ENCODE measurements at regions not wholly inside any gene's neighbourhood (a gene's known extent, or its start where the extent isn't known, plus 50 kb on each side); places are given as distances from the start of the nearest gene placed in this dataset.
A peak's percentile ranks its signal among the peaks of the same experiment; 100 is the strongest.

- no peak overlapping the region for H3K27ac ChIP-seq (ENCODE audit: low read depth, low read length)
These were observed 333.2 kb downstream of the SAMD5 start for GRCh38 chr6:147841547-147842148.

More at GRCh38 chr6:147841547-147842148, 333.2 kb downstream of the SAMD5 start:
- 0 out of 2 replicates have a peak overlapping the region, but pooled peaks have one; percentile 62 for H2AFZ ChIP-seq (ENCODE audit: low read length)
- POLR2A ChIA-PET (ENCODE audit: partially characterized antibody): no interaction called here
- no peak overlapping the region for H2BK120ac ChIP-seq (replicated peaks; ENCODE audit: low read depth, low read length)
- H3K9me3 ChIP-seq (ENCODE audit: insufficient read depth in 2 of 2, low read depth in 1 of 2, low read length in 1 of 2): no peaks in the 10 kb centered on the region
- no peak overlapping the region for H4K8ac ChIP-seq (ENCODE audit: extremely low read depth, insufficient read depth, low read length)
- H2BK5ac ChIP-seq (ENCODE audit: low read depth, low read length): no peak overlapping the region
- no peak overlapping the region for H3K4me3 ChIP-seq (ENCODE audit: extremely low read depth in 1 of 4, insufficient read depth in 2 of 4, low read depth in 3 of 4, low read length in 4 of 4)
- no peaks in the 10 kb centered on the region for H3K36me3 ChIP-seq (ENCODE audit: control insufficient read depth in 2 of 4, insufficient read depth in 4 of 4, low read length in 3 of 4)
- H3K18ac ChIP-seq (ENCODE audit: extremely low read depth, low read length): no peak overlapping the region
- H3K23ac ChIP-seq (ENCODE audit: insufficient read length): no peak overlapping the region
- FAIRE-seq (no peak), DNase-seq (ENCODE audit: low read depth in 1 of 2, low spot score in 2 of 2) (no peak)
- CTCF ChIA-PET (ENCODE audit: partially characterized antibody): interaction anchor here (1.2 kb wide), 1 partner anchor 129 kb away, joined by 3 read pairs; no protein-coding TSS in a partner anchor
- no peak overlapping the region for H2BK15ac ChIP-seq (ENCODE audit: low read length)
- H4K20me1 ChIP-seq (replicated peaks in 1 of 2; ENCODE audit: control insufficient read depth in 1 of 2, insufficient read depth in 2 of 2, low read length in 2 of 2): no peaks in the 10 kb centered on the region
- H3K79me1 ChIP-seq (ENCODE audit: low read depth, low read length): no peaks in the 10 kb centered on the region
- H4K91ac ChIP-seq (replicated peaks; ENCODE audit: insufficient read length, low read length): no peak overlapping the region
- H2BK20ac ChIP-seq (ENCODE audit: low read length): no peak overlapping the region
- H3K23me2 ChIP-seq (ENCODE audit: low read depth, low read length): no peaks in the 10 kb centered on the region
- no peak overlapping the region for H3K4me2 ChIP-seq (ENCODE audit: insufficient read depth in 1 of 2, low read depth in 2 of 2, low read length in 2 of 2)
- no peak overlapping the region for H3K56ac ChIP-seq (replicated peaks; ENCODE audit: insufficient read length, low read depth, low read length)
- H2BK12ac ChIP-seq (ENCODE audit: low read depth, low read length): no peak overlapping the region
- H3K4ac ChIP-seq (replicated peaks; ENCODE audit: insufficient read length, low read depth, low read length): no peak overlapping the region
- TF ChIP-seq POLR2AphosphoS5 (IDR thresholded peaks at IDR 0.05; ENCODE audit: low read depth, low read length): no peak
- TF ChIP-seq YY1 (IDR thresholded peaks at IDR 0.05; ENCODE audit: low read depth, low read length): no peak
- no peak for TF ChIP-seq GTF2F1 (IDR thresholded peaks at IDR 0.05; ENCODE audit: borderline replicate concordance, low read depth, low read length)
- no peak overlapping the region for H3K9ac ChIP-seq (replicated peaks in 1 of 4; ENCODE audit: extremely low read depth in 1 of 4, low read depth in 3 of 4, low read length in 3 of 4)
- H3K79me2 ChIP-seq (ENCODE audit: control insufficient read depth in 1 of 2, insufficient read depth in 2 of 2, low read length in 2 of 2): no peaks in the 10 kb centered on the region
- WGBS, 2 experiments (ENCODE audit: extremely low coverage in 1 of 2, insufficient coverage in 1 of 2, insufficient read length in 1 of 2, insufficient replicate concordance in 2 of 2, low coverage in 1 of 2, low lambda C conversion rate in 2 of 2, missing lambda C conversion rate in 1 of 2): 88% methylated on average over 1 of the region's 1 CpG; no CpG with 5 or more reads in 1 of the 2 experiments
- no peaks in the 10 kb centered on the region for H3K27me3 ChIP-seq (replicated peaks in 1 of 4; ENCODE audit: control insufficient read depth in 3 of 4, extremely low read depth in 1 of 4, insufficient read depth in 3 of 4, low read length in 3 of 4)
- no peak overlapping the region for H3K14ac ChIP-seq (ENCODE audit: insufficient read length)
- H4K5ac ChIP-seq (ENCODE audit: insufficient read length, low read depth, low read length): no peak overlapping the region
- H2AK5ac ChIP-seq (ENCODE audit: low read depth, low read length): no peak overlapping the region
- H3K4me1 ChIP-seq (replicated peaks in 1 of 4; ENCODE audit: control insufficient read depth in 3 of 4, insufficient read depth in 4 of 4, low read length in 3 of 4): no peaks in the 10 kb centered on the region

All from H1 (cell line).